Endodermal cell (in vitro differentiated cells): ENCODE measurements at regions not wholly inside any gene's neighbourhood (a gene's known extent, or its start where the extent isn't known, plus 50 kb on each side); places are given as distances from the start of the nearest gene placed in this dataset.
A peak's percentile ranks its signal among the peaks of the same experiment; 100 is the strongest.

Source experiments
- DNase-seq: peaks from one replicate; pipeline ENCODE4 v3.0.0-alpha.2; 2017
- H3K27ac ChIP-seq: 2 replicates; pipeline ENCODE4 v1.5.1; 2013; ENCODE audit warnings: mild to moderate bottlenecking, low read depth, low read length, moderate library complexity
- H3K27me3 ChIP-seq: 2 replicates; pipeline ENCODE4 v1.6.1; 2013; ENCODE audit warnings: mild to moderate bottlenecking, low read length, moderate library complexity; ENCODE audit not compliant: insufficient read depth, control insufficient read depth, poor library complexity, severe bottlenecking
- H3K36me3 ChIP-seq: 2 replicates; pipeline ENCODE4 v1.7.0; 2013; ENCODE audit warnings: mild to moderate bottlenecking, low read length, moderate library complexity; ENCODE audit not compliant: control insufficient read depth, insufficient read depth
- H3K4me1 ChIP-seq: one replicate; pipeline ENCODE4 v1.7.0; 2013; ENCODE audit warnings: low read length; ENCODE audit not compliant: control insufficient read depth, insufficient read depth
- H3K4me3 ChIP-seq: 2 replicates; pipeline ENCODE4 v1.5.1; 2013; ENCODE audit warnings: mild to moderate bottlenecking, low read length, moderate library complexity
- H3K9ac ChIP-seq: 2 replicates; pipeline ENCODE4 v1.6.1; 2013; ENCODE audit warnings: mild to moderate bottlenecking, low read length, moderate library complexity; ENCODE audit not compliant: poor library complexity, severe bottlenecking; ENCODE audit errors: extremely low read depth
- H3K9me3 ChIP-seq: 2 replicates; pipeline ENCODE4 v1.6.1; 2013; ENCODE audit warnings: mild to moderate bottlenecking, low read length, moderate library complexity; ENCODE audit not compliant: control insufficient read depth
- H3K27ac Mint-ChIP-seq: 2 replicates; pipeline ENCODE4 v1.8.0; 2020; ENCODE audit warnings: mixed read lengths
- H3K27me3 Mint-ChIP-seq: 2 replicates; pipeline ENCODE4 v1.8.0; 2021; ENCODE audit warnings: mild to moderate bottlenecking, mixed read lengths; ENCODE audit not compliant: insufficient read depth
- H3K36me3 Mint-ChIP-seq: 2 replicates; pipeline ENCODE4 v1.8.0; 2020; ENCODE audit warnings: low read depth, mixed read lengths
- H3K4me1 Mint-ChIP-seq: 2 replicates; pipeline ENCODE4 v1.8.0; 2020; ENCODE audit warnings: mixed read lengths
- H3K4me3 Mint-ChIP-seq: 2 replicates; pipeline ENCODE4 v1.8.0; 2020; ENCODE audit warnings: mild to moderate bottlenecking, moderate library complexity, mixed read lengths
- H3K9me3 Mint-ChIP-seq: 2 replicates; pipeline ENCODE4 v1.8.0; 2020; ENCODE audit warnings: mild to moderate bottlenecking, mixed read lengths
- CTCF ChIP-seq: fragments of 200-600 bp; sonication (generic); conservative IDR thresholded peaks from 2 replicates; pipeline ENCODE4 v1.5.0; 2021; ENCODE audit warnings: antibody characterized with exemption, mild to moderate bottlenecking
- WGBS, 2 experiments: methylation state at CpG; one replicate each; pipeline versions ENCODE4 v1.1.5 to v1.1.7; 2013; ENCODE audit warnings: missing lambda C conversion rate in 2 of 2, mixed read lengths in 1 of 2; ENCODE audit not compliant: insufficient coverage in 1 of 2, insufficient read length in 1 of 2; 5-methylcytosine and 5-hydroxymethylcytosine counted together

DNA sequence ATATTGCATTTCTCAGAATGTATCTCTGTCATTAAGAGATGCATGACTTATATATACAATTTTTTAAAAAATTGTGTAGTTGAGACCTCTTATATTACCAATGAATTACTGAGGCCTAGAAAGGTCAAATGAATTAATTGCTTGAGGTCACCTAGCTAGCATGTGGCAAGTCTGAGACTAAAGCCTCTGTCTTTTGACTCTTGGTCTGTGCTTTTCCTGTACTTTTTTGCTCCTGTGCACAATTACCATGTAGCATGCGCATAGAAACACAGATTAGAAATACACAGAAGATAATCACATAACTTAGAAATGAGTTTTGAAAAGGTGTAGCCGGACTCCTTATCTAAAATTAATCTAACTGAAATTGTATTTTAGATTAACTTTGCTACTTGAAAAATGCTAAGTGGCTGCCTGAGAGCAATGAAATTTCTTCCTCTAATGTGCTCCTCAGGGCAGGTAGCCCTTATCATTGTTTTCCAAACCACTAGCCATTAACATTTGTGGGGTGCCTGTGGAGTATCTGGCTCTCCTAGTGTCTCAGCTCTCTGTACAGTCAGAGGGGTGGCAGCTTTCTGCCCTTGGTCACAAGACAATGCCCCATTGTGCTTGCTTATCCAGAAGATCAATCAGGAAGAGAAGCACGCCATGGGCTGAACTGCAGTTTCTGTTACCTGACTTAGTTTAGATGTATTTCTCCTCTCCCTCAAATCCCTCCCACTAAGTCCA lies 119.6 kb downstream of the RFC3 start:
- H3K4me1 ChIP-seq, result no peaks in the 10 kb centered on the region
- Mint-ChIP-seq H3K9me3 (peaks cover 3% of the 10 kb centered on the region), H3K4me1 (peaks cover 19% of the 10 kb centered on the region), H3K27ac (no peak overlapping the region), H3K4me3 (no peak overlapping the region), H3K27me3 (no peaks in the 10 kb centered on the region), H3K36me3 (no peaks in the 10 kb centered on the region)
- TF ChIP-seq CTCF, result no peak
- no peak overlapping the region for H3K9ac ChIP-seq
- WGBS, 2 experiments, result 69 to 71% methylated on average over 1 to 3 of the region's 3 CpGs
- no peaks in the 10 kb centered on the region for H3K36me3 ChIP-seq
- peaks cover 8% of the 10 kb centered on the region for H3K9me3 ChIP-seq
- no peaks in the 10 kb centered on the region for H3K27me3 ChIP-seq
- no peak for DNase-seq
- no peak overlapping the region for H3K4me3 ChIP-seq
- H3K27ac ChIP-seq, result no peak overlapping the region

DNA sequence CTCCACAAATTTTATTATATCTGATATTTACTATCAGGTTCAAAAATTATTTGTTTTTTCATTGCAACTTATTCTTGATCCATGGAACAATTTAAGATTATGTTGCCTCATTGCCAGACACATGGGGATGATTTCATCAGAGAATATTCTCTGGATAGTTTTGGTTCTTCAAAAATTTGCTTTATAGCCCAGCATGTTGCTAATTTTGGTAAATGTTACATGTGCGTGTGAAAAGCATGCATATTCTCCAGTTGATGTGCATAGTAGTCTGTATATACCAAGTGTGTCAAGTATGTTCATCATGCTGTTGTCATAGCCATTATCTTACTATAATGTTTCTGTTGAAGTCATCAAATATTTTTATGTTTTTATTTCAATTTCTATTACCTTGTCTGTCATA lies 122.3 kb downstream of the RFC3 start:
- no peak overlapping the region for H3K4me3 ChIP-seq
- Mint-ChIP-seq H3K36me3 (no peaks in the 10 kb centered on the region), H3K4me1 (peaks cover 14% of the 10 kb centered on the region), H3K27me3 (no peaks in the 10 kb centered on the region), H3K9me3 (peaks cover 3% of the 10 kb centered on the region), H3K27ac (no peak overlapping the region), H3K4me3 (no peak overlapping the region)
- H3K36me3 ChIP-seq, result no peaks in the 10 kb centered on the region
- no peak for DNase-seq
- H3K9ac ChIP-seq, result no peak overlapping the region
- H3K4me1 ChIP-seq, result no peaks in the 10 kb centered on the region
- H3K27ac ChIP-seq, result no peak overlapping the region
- H3K27me3 ChIP-seq, result no peaks in the 10 kb centered on the region
- H3K9me3 ChIP-seq, result peaks cover 8% of the 10 kb centered on the region
- 90% methylated on average over 1 of the region's 1 CpG; no CpG with 5 or more reads in 1 of the 2 experiments for WGBS, 2 experiments
- TF ChIP-seq CTCF, result no peak

GRCh38 chr13:33940898-33941297 lies 122.9 kb downstream of the RFC3 start:
- Mint-ChIP-seq H3K27ac (peak overlapping the region; percentile 61), H3K27me3 (no peaks in the 10 kb centered on the region)

More at GRCh38 chr13:33940898-33941297, 122.9 kb downstream of the RFC3 start:
- no peak overlapping the region for H3K27ac ChIP-seq
- H3K36me3 Mint-ChIP-seq, result no peaks in the 10 kb centered on the region
- no peak overlapping the region for H3K4me3 Mint-ChIP-seq
- H3K9me3 Mint-ChIP-seq, result peaks cover 3% of the 10 kb centered on the region
- no peaks in the 10 kb centered on the region for H3K27me3 ChIP-seq
- peaks cover 14% of the 10 kb centered on the region for H3K4me1 Mint-ChIP-seq
- no peak overlapping the region for H3K4me3 ChIP-seq
- H3K36me3 ChIP-seq, result no peaks in the 10 kb centered on the region
- H3K4me1 ChIP-seq, result no peaks in the 10 kb centered on the region
- TF ChIP-seq CTCF, result no peak
- H3K9ac ChIP-seq, result no peak overlapping the region
- H3K9me3 ChIP-seq, result peaks cover 8% of the 10 kb centered on the region
- DNase-seq, result peak; percentile 52
- WGBS, 2 experiments, result 83 to 100% methylated on average over 1 to 5 of the region's 5 CpGs
